8988T (cell line): ENCODE measurements at regions not wholly inside any gene's neighbourhood (a gene's known extent, or its start where the extent isn't known, plus 50 kb on each side); places are given as distances from the start of the nearest gene placed in this dataset.

Experiments
- DNase-seq: peaks from one replicate; pipeline ENCODE4 v3.0.0; 2011

DNA sequence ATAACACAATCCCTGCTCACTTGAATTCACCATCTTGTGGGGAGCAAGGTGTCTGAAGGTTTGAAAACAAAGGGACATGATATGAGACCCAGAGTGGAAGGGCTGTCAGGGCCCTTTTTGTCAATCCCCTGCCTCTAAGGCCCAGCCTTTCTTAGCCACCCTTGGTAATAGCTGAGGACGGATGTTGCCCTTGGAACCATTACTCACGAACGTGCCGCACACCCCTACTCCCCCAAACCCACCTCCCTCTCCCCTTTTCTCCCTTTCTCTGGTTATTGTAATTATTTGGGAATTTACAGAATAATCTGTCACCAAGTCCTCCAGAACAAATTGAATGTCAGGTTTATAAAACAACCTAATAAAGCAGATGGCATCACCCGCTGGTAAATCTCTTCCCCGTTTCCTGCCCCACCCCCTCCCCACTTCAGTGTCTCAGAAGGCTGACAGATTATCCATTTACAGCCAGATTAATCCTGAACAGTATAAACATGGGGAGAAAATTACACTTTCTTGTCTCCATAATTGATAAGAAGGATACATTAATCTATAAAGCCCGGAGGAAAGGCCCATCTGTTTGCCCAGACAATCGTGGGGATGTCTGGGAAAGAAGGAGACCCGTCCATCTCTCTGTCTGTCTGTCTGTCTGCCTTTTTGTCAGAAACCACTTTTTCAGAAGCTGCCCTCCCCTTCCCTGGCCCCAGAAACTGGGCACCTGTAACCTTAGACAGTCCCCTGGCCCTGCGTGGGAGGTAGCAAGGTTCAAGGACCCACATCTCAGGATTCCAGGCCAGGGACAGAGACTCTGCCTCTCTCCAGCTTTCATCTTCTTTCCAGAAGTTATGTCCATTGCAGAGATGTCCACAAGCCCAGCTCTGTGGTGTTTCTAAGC, 60.6 kb upstream of the CD34 start:
- DNase-seq, result no peak

DNA sequence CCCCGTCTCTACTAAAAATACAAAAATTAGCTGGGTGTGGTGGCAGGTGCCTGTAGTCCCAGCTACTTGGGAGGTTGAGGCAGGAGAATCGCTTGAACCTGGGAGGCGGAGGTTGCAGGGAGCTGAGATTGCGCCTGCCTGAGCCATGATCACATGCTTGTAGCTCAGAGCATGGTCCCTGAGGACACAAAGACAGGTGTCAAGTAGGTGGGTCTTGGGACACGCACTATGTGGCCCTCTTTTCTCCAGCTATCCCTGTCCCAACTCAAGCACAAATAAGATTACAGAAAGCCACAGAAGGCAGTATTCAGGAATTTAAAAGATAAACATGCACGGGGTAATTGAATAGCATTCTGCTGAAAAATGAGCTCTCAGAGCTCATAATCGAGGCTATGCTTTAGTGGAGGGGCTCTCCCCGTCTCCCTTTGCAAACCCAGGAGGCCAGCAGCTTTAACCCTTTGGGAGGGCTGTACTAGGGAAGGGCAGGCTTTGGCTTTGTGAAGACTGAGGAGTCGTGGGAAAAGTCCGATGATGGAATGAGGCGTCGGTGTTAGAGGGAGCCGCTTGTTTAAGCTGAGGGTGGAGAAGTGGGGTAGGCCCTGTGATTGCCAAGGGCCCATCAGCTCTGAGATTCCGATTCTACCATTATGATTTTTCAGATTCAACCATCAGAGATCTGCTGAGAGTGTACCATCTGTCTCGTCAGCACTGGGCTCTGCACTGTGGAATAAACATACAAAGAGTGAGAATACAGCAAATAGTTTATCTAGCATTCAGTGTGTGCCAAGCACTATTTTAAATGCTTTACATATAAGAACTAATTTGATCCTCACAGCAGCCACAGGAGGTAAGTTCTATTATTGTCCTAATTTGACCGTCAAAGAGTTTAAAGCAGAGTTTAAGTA, 59.7 kb upstream of the CD34 start:
- DNase-seq, result no peak

- DNase-seq, result no peak
Measured at GRCh38 chr1:207969528-207969927, 58.6 kb upstream of the CD34 start.

GRCh38 chr1:207968521-207969009, 57.6 kb upstream of the CD34 start:
- DNase-seq, result no peak

DNA sequence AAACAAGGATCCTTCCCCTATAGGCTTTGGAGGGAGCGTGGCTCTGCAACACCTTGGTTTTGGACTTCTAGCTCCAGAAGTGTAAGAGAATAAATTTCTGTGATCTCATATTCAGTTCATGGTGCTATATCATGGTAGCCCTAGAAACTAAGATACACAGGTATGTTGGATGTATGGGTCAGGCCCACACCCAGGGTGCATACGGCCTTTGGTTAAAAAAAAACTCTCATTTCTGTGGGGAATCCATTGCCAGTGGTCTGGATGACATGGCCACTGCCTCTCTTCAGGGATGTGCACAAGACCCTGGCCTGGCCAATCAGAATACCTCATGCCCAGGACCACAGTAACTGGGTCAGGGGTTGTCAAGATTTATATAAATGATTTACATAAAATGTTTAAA, 56.8 kb upstream of the CD34 start:
- DNase-seq, result no peak

DNA sequence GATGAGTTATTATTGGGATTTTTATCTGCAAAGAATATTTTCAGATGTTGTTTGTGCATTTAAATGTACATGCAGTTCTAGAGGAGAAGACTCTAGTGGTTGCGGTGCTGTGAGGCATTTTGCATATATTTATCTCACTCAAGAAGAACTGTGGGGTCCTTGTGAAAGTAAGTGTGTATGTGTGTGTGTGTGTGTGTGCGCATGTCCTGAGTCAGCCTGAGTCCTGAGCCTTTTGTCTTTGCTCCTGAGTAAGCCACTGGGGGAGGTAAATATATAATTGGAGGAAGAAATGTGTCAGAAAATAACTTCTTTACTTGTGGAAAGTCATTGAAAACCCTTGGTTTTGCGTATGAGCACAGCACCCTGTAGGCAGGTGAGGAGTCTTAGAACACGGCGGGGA, 55.6 kb upstream of the CD34 start:
- DNase-seq, result no peak

DNA sequence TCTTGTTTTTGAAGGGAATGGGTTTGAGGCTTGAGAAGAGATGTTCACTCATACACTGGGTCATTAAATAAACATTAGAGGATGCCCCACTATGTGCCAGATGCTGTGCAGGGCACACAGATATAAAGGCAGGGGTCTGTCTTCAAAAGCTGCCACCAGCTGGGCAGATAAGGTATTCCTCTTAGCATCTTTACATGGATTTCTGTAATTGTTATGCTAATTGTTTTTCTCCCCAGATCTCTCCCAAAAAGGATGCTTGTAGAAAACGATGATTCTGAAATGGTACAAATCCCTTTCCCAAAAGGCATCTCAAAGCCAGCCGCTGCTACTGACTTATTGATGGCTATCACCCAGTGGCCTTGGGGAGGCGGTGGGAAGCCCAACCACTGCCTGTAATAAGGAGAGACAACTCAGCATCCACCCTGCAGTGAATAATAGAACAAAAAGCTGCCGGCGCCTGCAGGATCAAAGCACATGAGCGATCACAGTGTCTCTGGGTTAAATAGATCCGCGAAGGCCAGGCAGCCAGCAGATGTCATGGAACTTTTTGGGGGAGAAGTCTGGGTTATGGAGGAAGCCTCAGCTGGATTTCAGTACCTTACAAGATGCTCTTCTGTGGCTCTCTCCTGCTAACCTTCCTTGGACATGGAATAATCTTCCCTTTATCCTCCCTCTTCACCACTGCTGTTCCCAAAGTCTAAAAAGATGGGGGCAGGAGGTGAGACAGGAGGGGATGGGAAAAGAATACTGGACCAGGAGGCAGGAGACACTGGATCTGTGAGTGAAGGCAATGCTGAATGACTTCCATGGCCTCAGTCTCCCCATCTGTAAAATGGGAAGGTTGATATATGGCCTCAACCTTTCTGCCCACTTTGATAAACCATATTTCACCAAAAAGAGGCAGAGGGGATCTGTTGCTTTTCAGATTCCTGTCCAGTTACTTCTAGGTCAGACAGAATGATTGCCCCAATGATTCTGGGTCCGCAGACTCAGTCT, 54.8 kb upstream of the CD34 start:
- no peak for DNase-seq

DNA sequence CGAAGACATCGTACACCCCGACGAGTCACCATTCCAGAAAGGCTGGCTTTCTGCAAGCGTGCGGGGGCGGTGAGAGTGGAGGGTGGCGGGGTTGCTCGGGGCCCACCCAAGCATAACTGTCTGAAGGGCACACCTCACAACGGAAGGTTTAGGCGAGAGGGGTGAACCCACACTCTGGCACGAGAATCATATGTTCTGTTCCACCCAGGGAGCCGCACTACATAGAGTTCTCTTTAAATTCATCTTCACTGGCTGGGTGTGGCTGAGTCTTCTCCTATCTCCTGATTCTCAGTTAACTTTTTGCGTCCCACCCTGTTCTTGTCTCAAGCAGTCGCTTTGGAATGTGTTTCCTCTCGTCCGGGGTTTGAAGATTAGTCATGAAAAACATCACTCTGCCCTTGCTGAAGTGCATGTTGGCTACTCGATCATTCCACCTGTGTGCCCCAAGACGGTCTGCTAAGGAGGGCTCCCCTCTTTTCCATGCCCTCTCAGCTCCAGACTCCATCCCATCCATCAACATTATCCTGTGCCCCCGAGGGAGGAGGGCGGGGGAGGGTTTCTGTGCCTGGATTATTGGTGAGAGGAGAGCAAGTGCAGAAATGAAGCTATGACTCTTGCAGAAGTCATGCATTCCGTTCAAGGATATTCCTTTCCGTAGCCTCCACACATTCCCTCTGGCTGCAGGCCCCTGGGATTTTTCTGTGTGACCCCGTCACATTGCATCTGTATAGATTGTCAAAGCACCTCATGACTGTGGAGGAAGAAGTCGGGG, 53.5 kb upstream of the CD34 start:
- no peak for DNase-seq

- DNase-seq, result peak; percentile 96
Measured at GRCh38 chr1:207963427-207964194, 52.7 kb upstream of the CD34 start.

GRCh38 chr1:207962716-207963426, 51.9 kb upstream of the CD34 start:
- DNase-seq, result no peak
